HG03520 (cell line): ENCODE measurements at regions not wholly inside any gene's neighbourhood (a gene's known extent, or its start where the extent isn't known, plus 50 kb on each side); places are given as distances from the start of the nearest gene placed in this dataset.

ENCODE experiments used
- ATAC-seq: cut with Tn5 transposase; IDR thresholded peaks from one replicate; pipeline ENCODE4 v1.9.1; 2021; ENCODE audit warnings: mild to moderate bottlenecking, moderate library complexity; ENCODE audit not compliant: unreplicated experiment

GRCh38 chr2:39615675-39616074 is 50.0 kb upstream of the TMEM178A start:
- no peak for ATAC-seq
